ENCODE measurements at regions not wholly inside any gene's neighbourhood (a gene's known extent, or its start where the extent isn't known, plus 50 kb on each side); places are given as distances from the start of the nearest gene placed in this dataset.

DNA sequence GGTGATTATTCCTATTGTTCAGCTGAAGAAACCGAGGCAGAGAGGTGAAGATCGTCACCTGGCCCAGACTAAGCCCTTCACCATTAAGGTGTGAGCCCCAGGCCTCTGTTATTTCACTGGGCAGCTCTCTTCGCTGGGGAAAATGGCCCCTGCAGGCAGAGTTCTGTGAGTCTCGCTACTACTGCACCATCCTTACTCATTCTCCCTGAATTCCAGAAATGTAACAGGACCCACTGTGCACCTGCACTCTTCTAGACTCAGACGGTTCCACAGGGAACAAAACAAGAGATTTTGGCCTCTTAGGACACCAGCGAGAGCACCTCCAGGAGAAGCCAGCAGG is 147.7 kb upstream of the GLI2 start:
- H3K4me3 ChIP-seq (replicated peaks; ENCODE audit: low read depth, low read length): no peak overlapping the region
- TF ChIP-seq, protein P1, sequence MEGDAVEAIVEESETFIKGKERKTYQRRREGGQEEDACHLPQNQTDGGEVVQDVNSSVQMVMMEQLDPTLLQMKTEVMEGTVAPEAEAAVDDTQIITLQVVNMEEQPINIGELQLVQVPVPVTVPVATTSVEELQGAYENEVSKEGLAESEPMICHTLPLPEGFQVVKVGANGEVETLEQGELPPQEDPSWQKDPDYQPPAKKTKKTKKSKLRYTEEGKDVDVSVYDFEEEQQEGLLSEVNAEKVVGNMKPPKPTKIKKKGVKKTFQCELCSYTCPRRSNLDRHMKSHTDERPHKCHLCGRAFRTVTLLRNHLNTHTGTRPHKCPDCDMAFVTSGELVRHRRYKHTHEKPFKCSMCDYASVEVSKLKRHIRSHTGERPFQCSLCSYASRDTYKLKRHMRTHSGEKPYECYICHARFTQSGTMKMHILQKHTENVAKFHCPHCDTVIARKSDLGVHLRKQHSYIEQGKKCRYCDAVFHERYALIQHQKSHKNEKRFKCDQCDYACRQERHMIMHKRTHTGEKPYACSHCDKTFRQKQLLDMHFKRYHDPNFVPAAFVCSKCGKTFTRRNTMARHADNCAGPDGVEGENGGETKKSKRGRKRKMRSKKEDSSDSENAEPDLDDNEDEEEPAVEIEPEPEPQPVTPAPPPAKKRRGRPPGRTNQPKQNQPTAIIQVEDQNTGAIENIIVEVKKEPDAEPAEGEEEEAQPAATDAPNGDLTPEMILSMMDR (IDR thresholded peaks at IDR 0.05; ENCODE audit: low read depth, low read length, missing control alignments): no peak
- no peak for DNase-seq (ENCODE audit: extremely low read depth, low read depth)

DNA sequence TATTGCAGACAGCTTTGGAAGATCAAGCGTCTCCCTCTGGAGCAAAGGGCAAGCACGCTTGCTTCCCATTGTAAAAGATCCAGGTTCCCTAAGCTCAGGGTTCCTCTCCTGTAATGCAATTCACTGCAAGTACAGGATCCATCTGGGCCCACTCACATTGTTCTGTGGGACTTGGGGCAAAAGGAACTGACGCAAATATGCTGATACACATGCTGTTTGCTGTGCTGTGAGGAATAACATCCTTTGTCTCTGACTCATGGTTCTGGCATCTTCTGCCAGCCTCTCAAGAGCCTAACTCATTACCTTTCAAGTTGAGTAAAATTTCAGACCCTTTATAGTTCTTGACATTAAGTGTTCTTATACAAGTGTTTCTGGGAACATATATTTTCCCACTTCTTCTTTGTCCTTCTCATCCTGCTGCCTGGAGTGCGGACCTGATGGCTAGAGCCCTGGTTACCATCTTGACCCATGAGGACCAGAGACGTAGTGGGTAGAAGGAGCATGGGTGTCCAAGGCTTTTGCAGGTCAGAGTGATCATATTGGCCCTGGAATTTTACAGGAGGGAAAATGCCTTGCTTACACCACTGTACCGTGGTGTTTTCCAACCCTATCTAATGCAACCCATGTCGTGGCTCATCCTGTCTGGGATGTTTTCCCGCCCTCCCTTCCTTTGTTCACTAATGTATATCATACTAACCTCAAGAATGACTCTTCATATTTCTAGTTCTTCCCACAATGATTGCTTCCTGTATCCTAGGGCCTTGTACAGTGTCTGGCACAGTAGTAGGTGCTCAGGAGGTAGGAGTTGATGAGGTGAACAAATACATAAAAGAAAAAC is 145.7 kb upstream of the GLI2 start:
- H3K4me3 ChIP-seq (replicated peaks; ENCODE audit: low read depth, low read length): no peak overlapping the region
- TF ChIP-seq, protein P1 (IDR thresholded peaks at IDR 0.05; ENCODE audit: low read depth, low read length, missing control alignments): no peak
- peak; percentile 87 for DNase-seq (ENCODE audit: extremely low read depth, low read depth)

DNA sequence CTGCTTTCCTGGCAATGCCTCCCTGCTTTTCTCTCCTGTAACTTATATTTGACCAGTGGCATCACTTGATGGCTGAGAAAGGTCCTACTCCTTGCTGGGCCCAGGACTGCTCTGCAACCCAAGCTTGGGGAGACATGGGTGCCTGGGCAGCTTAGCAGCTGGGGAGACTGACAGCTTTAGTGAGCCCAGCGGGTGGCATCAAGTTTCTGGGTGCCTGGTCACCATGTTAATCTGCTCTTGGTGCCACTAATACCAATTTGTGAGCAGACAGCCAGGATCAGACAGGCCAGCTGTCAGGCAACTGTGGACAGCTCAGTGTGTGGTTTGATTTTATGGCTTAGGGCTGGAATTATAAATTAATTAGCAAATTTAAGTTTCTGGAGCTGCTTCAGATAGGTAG is 144.8 kb upstream of the GLI2 start:
- no peak for DNase-seq (ENCODE audit: extremely low read depth, low read depth)
- no peak overlapping the region for H3K4me3 ChIP-seq (replicated peaks; ENCODE audit: low read depth, low read length)
- TF ChIP-seq, protein P1 (IDR thresholded peaks at IDR 0.05; ENCODE audit: low read depth, low read length, missing control alignments): no peak

DNA sequence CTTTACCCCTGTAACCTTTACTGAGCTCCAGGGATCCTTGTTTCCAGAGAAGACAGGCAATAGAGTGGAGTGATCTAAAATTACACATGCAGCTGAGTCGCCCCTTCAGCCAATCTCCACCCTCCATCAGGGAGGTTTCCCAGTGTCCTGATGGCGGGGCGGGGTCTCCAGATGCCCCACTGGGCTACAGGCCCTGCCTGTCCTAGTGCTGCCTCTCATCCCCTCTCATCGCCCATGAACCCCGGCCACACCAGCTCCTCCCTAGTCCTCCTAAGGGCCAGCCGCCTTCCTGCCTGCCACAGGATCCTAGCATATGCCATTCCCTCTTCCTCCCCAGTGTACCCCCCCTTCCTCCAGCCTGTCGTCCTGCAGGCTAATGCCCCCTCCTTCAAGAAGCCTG is 144.1 kb upstream of the GLI2 start:
- DNase-seq (ENCODE audit: extremely low read depth, low read depth): no peak
- TF ChIP-seq, protein P1 (IDR thresholded peaks at IDR 0.05; ENCODE audit: low read depth, low read length, missing control alignments): no peak
- H3K4me3 ChIP-seq (replicated peaks; ENCODE audit: low read depth, low read length): no peak overlapping the region

DNA sequence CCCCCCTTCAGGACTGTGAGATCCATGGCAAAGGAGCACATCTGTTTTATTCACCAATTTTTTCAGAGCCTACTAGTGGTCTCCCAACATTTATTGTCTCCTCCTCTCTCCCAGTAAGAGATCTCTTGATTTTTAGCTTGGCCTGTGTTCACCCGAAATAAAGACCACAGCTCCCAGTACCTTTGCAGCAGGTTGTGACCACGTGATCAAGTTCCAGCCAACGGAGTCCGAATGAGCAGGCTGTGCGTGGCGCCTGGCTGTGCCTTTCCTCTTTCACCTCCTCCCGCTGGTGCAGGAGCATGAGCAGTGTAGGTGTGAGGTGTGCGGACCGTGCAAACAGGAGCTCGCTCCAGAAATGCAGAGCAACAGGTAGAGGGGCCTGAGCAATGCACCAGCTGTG is 143.6 kb upstream of the GLI2 start:
- DNase-seq (ENCODE audit: extremely low read depth, low read depth): no peak
- TF ChIP-seq, protein P1 (IDR thresholded peaks at IDR 0.05; ENCODE audit: low read depth, low read length, missing control alignments): no peak
- H3K4me3 ChIP-seq (replicated peaks; ENCODE audit: low read depth, low read length): no peak overlapping the region

DNA sequence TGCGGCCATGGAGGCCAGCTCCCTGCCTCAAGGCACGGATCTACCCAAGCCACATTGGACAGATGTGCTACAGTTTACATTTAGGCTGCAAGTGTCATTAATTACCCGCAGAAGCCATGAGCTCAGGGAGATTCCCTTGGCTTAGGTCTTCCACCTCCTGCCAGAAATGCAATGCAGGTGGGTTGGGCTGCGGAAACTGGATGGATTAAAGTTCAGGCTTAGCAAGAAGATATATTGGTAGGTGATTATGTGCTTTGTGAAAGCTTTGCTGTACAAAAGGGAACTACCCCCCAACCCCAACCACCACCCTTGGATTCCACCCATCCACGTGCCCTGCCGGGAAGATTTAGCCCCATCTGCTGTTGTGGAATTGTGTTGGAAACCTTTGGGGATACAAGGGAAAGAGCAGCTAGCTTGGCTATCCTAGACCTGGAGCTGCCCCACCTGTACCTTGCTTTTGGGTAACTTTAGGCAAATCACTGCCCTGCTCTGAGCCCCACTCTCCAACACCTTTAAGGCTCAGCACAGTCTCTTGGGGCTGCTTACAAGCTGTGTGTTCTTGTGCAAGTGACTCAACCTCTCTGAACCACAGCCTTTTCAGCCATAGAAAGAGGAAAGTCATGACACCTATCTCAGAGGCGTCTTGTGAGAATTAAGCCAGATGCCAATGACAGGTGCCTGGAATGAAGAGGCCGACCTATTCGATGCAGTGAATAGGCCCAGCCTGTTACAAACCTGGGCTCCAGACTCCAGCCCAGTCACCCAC is 141.6 kb upstream of the GLI2 start:
- TF ChIP-seq, protein P1 (IDR thresholded peaks at IDR 0.05; ENCODE audit: low read depth, low read length, missing control alignments): no peak
- no peak overlapping the region for H3K4me3 ChIP-seq (replicated peaks; ENCODE audit: low read depth, low read length)
- no peak for DNase-seq (ENCODE audit: extremely low read depth, low read depth)

Data from HFF-Myc (cell line).